OCI-M1 (cell line): ENCODE measurements at regions not wholly inside any gene's neighbourhood (a gene's known extent, or its start where the extent isn't known, plus 50 kb on each side); places are given as distances from the start of the nearest gene placed in this dataset.
"Not testable (repeated sequence)": the region's sequence is repeated elsewhere in the genome, so short reads cannot be mapped to it uniquely, and the experiment has no call there.

Experiments
- DNase-seq: peaks from one replicate; lab custom pipeline; 2025; lab: John Stamatoyannopoulos, UW

DNA sequence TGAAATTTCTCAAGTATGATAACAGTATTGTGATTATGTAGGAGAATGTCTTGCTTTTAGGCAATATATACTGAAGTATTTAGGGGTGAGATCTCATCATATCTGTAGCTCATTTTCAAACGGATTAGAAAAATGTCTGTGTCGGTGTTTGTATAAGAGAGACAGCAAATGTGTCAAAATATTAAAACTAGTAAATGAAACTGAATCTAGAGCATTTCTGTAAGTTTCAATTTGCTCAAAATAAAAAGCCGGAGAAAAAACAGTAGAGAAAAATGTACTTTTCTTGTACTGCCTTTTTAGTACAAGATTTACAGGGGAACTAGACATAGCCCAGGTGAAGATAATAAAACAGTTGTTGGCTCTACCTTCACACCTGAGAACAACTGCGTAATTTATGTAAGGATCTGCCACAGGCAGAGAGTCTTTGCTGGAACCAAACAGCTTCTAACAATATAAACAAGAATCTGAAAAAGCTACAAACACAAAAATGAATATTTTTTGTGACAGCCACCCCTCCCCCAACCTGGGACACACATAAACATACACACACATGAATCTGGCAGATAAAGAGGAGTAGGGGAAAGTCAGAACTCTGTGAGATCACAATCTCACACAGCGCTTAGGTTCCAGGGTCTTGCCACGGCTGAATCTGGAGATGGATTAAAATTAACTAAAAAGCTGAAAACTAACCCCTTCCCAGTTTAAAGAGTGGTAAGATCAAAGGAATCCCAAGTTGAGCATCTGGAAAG is 153.3 kb downstream of the AVL9 start:
- peak; percentile 36 for DNase-seq

DNA sequence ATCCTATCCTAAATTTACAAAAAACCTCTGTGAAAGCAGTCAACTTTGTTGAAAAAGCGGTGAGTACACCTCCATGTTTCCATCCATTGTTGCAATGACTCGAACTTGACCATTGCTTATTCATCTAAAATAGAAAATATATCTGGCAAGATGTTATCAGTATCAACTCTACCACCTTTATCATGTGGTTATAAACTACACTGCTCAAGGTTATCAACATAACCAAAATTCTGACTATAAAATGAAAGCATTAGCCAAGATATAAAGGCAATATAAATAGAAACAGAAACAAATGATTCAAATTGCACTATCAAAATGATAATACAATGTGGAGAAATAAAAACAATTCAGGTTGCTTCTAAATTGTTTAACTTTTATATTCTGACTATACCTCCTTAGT is 150.0 kb downstream of the AVL9 start:
- not testable (repeated sequence) for DNase-seq

DNA sequence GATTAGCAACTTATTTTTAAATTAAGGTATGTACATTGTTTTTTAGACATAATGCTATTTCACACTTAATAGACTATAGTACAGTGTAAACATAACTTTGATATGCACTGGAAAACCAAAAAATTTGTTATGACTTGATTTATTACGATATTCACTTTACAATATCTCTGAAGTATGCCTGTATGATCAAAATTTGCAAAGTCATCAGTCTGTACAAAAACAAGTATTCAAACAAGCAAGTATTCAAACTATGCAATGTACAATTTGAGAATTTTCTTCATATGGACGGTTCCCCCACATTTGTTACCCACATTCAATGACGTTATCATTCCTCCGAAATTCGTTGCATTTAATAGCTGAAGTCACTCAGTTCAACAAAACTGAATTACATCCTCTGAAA is 147.9 kb downstream of the AVL9 start:
- DNase-seq: no peak

DNA sequence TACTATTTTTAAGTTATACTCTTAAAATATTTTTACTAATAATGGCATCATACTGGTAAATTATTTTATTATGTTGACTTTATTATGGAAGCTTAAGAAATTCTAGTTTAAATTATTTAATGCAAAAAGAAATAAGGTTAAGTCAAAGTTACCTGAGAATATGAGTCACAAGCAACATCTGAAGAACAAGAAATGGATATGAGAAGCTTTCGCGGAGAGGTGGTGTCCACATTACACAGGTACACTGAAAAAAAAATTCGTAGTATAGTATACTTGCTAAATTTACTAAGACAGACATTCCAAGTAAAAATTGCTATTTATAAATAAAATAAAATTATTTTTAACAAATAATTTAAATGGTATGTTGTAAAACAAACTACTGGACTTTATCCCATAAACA is 143.8 kb downstream of the AVL9 start:
- no peak for DNase-seq

DNA sequence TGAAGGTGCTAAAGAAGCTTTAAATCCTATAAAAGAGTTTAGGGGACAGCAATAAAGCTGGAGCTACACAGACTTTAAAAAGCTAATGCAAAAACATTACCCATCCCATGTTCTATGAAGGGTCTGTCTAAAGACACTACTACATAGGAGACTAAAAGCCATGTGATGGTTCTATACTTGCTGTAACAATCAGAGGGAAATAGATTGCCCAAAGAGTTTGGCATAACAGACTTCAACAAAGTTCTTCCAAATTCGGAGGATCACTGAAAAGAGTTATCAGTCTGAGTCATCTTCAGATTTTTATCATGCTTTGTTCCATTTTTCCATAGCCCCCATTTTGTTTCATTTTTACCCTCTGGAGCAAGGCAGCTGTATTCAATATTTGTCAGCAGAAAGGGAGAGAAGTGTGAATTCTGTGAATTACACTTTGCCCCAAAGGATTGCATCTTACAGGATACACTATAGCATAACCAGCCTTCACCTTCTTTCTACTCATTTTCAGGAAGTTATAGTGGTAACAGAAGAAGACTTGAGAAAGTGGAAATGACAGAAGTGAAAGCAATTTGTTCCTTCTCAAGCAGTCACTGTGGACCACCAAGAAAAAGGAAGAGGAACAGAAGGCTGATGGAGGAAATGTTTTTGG is 143.3 kb downstream of the AVL9 start:
- peak; percentile 74 for DNase-seq
